SK-N-DZ (cell line): ENCODE measurements at regions not wholly inside any gene's neighbourhood (a gene's known extent, or its start where the extent isn't known, plus 50 kb on each side); places are given as distances from the start of the nearest gene placed in this dataset.
A peak's percentile ranks its signal among the peaks of the same experiment; 100 is the strongest.
"Not testable (repeated sequence)": the region's sequence is repeated elsewhere in the genome, so short reads cannot be mapped to it uniquely, and the experiment has no call there.

ENCODE experiments used
- DNase-seq: peaks from one replicate; pipeline ENCODE4 v3.0.0-alpha.2; 2015; ENCODE audit warnings: low spot score

GRCh38 chr2:82333697-82334096 lies 2029.1 kb upstream of the LRRTM1 start:
- DNase-seq, result no peak

GRCh38 chr2:82330155-82330554 lies 2025.6 kb upstream of the LRRTM1 start:
- no peak for DNase-seq

- not testable (repeated sequence) for DNase-seq
Observed at GRCh38 chr2:82326180-82326767, 2021.7 kb upstream of the LRRTM1 start.

GRCh38 chr2:82320296-82320695 lies 2015.7 kb upstream of the LRRTM1 start:
- DNase-seq, result peak; percentile 16

- no peak for DNase-seq
Observed at GRCh38 chr2:82317012-82317411, 2012.5 kb upstream of the LRRTM1 start.

- DNase-seq, result no peak
Observed at GRCh38 chr2:82316586-82316985, 2012.0 kb upstream of the LRRTM1 start.

- DNase-seq, result no peak
Observed at GRCh38 chr2:82314836-82315472, 2010.4 kb upstream of the LRRTM1 start.

- DNase-seq, result no peak
Observed at GRCh38 chr2:82307511-82307910, 2003.0 kb upstream of the LRRTM1 start.

- no peak for DNase-seq
Observed at GRCh38 chr2:82301506-82301905, 1997.0 kb upstream of the LRRTM1 start.

- no peak for DNase-seq
Observed at GRCh38 chr2:82289446-82289845, 1984.9 kb upstream of the LRRTM1 start.

GRCh38 chr2:82283075-82283474 lies 1978.5 kb upstream of the LRRTM1 start:
- no peak for DNase-seq

GRCh38 chr2:82282111-82282882 lies 1977.7 kb upstream of the LRRTM1 start:
- no peak for DNase-seq

GRCh38 chr2:82279367-82279766 lies 1974.8 kb upstream of the LRRTM1 start:
- no peak for DNase-seq

GRCh38 chr2:82278416-82278815 lies 1973.9 kb upstream of the LRRTM1 start:
- DNase-seq, result no peak

GRCh38 chr2:82275599-82275998 lies 1971.0 kb upstream of the LRRTM1 start:
- no peak for DNase-seq

- DNase-seq, result no peak
Observed at GRCh38 chr2:82268446-82268845, 1963.9 kb upstream of the LRRTM1 start.

GRCh38 chr2:82260521-82260920 lies 1956.0 kb upstream of the LRRTM1 start:
- no peak for DNase-seq

GRCh38 chr2:82259551-82259950 lies 1955.0 kb upstream of the LRRTM1 start:
- DNase-seq, result no peak

GRCh38 chr2:82257796-82258555 lies 1953.4 kb upstream of the LRRTM1 start:
- peak; percentile 37 for DNase-seq

GRCh38 chr2:82256983-82257632 lies 1952.6 kb upstream of the LRRTM1 start:
- no peak for DNase-seq

GRCh38 chr2:82256288-82256687 lies 1951.7 kb upstream of the LRRTM1 start:
- no peak for DNase-seq

GRCh38 chr2:82254728-82255127 lies 1950.2 kb upstream of the LRRTM1 start:
- no peak for DNase-seq
